Activated CD8-positive, alpha-beta T cell treated with anti-CD3 and anti-CD28 coated beads, Interleukin-2, amount 10 ng/mL, durations not matched to agents 7 days and 5 days (primary cell): ENCODE measurements at regions not wholly inside any gene's neighbourhood (a gene's known extent, or its start where the extent isn't known, plus 50 kb on each side); places are given as distances from the start of the nearest gene placed in this dataset.

Experiments used
- ATAC-seq: fragments of 150-1000 bp; cut with Tn5 transposase; one replicate; pipeline ENCODE4 v1.10.0; 2021; ENCODE audit warnings: moderate library complexity
- CTCF ChIA-PET: fragments of 350-600 bp; sonication (Branson Sonifier 250); formaldehyde crosslinking; loops from one replicate; lab custom pipeline; 2021; ENCODE audit warnings: antibody characterized with exemption; lab: Charles Lee
- POLR2A ChIA-PET: fragments of 350-600 bp; sonication (Branson Sonifier 250); formaldehyde crosslinking; loops from one replicate; lab custom pipeline; 2021; ENCODE audit warnings: antibody characterized with exemption; lab: Charles Lee
- DNase-seq: peaks from one replicate; pipeline ENCODE4 v3.0.0-alpha.2; 2020
- H3K27ac Mint-ChIP-seq: one replicate; pipeline ENCODE4 v1.8.0; 2021; ENCODE audit warnings: mild to moderate bottlenecking, mixed read lengths
- H3K27me3 Mint-ChIP-seq: one replicate; pipeline ENCODE4 v1.8.0; 2021; ENCODE audit warnings: low read depth, mixed read lengths
- H3K36me3 Mint-ChIP-seq: one replicate; pipeline ENCODE4 v1.8.0; 2021; ENCODE audit warnings: low read depth, mixed read lengths
- H3K4me1 Mint-ChIP-seq: one replicate; pipeline ENCODE4 v1.8.0; 2021; ENCODE audit warnings: low read depth, mixed read lengths
- H3K4me3 Mint-ChIP-seq: one replicate; pipeline ENCODE4 v1.8.0; 2021; ENCODE audit warnings: mild to moderate bottlenecking, mixed read lengths
- H3K9me3 Mint-ChIP-seq: one replicate; pipeline ENCODE4 v1.8.0; 2022; ENCODE audit warnings: mixed read lengths; ENCODE audit not compliant: insufficient read depth

GRCh38 chr4:159881158-159881557 lies 778.3 kb downstream of the RAPGEF2 start:
- no peak overlapping the region for H3K4me3 Mint-ChIP-seq
- DNase-seq (no peak), ATAC-seq (no peak)
- no peaks in the 10 kb centered on the region for H3K9me3 Mint-ChIP-seq
- no peak overlapping the region for H3K27ac Mint-ChIP-seq
- H3K36me3 Mint-ChIP-seq: no peaks in the 10 kb centered on the region
- H3K27me3 Mint-ChIP-seq: no peaks in the 10 kb centered on the region
- CTCF ChIA-PET: no interaction called here
- POLR2A ChIA-PET: no interaction called here
- H3K4me1 Mint-ChIP-seq: no peaks in the 10 kb centered on the region

GRCh38 chr4:159884989-159885388 lies 782.1 kb downstream of the RAPGEF2 start:
- Mint-ChIP-seq H3K9me3 (no peaks in the 10 kb centered on the region), H3K4me1 (no peaks in the 10 kb centered on the region), H3K4me3 (no peak overlapping the region), H3K27ac (no peak overlapping the region), H3K36me3 (no peaks in the 10 kb centered on the region), H3K27me3 (no peaks in the 10 kb centered on the region)
- ATAC-seq: no peak
- no peak for DNase-seq
- POLR2A ChIA-PET: no interaction called here
- CTCF ChIA-PET: no interaction called here

- Mint-ChIP-seq H3K27me3 (no peaks in the 10 kb centered on the region), H3K36me3 (no peaks in the 10 kb centered on the region), H3K4me1 (no peaks in the 10 kb centered on the region), H3K9me3 (peaks cover 3% of the 10 kb centered on the region), H3K4me3 (no peak overlapping the region), H3K27ac (no peak overlapping the region)
- no peak for DNase-seq
- ChIA-PET CTCF (no interaction called here), POLR2A (no interaction called here)
- ATAC-seq: no peak
Measured at GRCh38 chr4:159899596-159899995, 796.7 kb downstream of the RAPGEF2 start.

GRCh38 chr4:159900562-159900961 lies 797.7 kb downstream of the RAPGEF2 start:
- Mint-ChIP-seq H3K9me3 (peaks cover 3% of the 10 kb centered on the region), H3K36me3 (no peaks in the 10 kb centered on the region), H3K27me3 (no peaks in the 10 kb centered on the region), H3K27ac (no peak overlapping the region), H3K4me3 (no peak overlapping the region), H3K4me1 (no peaks in the 10 kb centered on the region)
- ChIA-PET CTCF (interaction anchor here (1.0 kb wide), 1 partner anchor 22 kb away, joined by 3 read pairs; no protein-coding TSS in a partner anchor), POLR2A (no interaction called here)
- DNase-seq: no peak
- ATAC-seq: no peak

- CTCF ChIA-PET: no interaction called here
Measured at GRCh38 chr4:159902648-159903047, 799.8 kb downstream of the RAPGEF2 start.

GRCh38 chr4:159904906-159905305 lies 802.0 kb downstream of the RAPGEF2 start:
- ATAC-seq: no peak
- ChIA-PET POLR2A (no interaction called here), CTCF (no interaction called here)
- Mint-ChIP-seq H3K27ac (no peak overlapping the region), H3K4me3 (no peak overlapping the region), H3K9me3 (peaks cover 3% of the 10 kb centered on the region), H3K36me3 (no peaks in the 10 kb centered on the region), H3K27me3 (no peaks in the 10 kb centered on the region), H3K4me1 (no peaks in the 10 kb centered on the region)
- no peak for DNase-seq

More at GRCh38 chr4:159902648-159903047, 799.8 kb downstream of the RAPGEF2 start:
- Mint-ChIP-seq H3K4me1 (no peaks in the 10 kb centered on the region), H3K36me3 (no peaks in the 10 kb centered on the region), H3K27me3 (no peaks in the 10 kb centered on the region), H3K27ac (no peak overlapping the region), H3K9me3 (peaks cover 3% of the 10 kb centered on the region), H3K4me3 (no peak overlapping the region)
- POLR2A ChIA-PET: no interaction called here
- ATAC-seq: no peak
- DNase-seq: no peak

GRCh38 chr4:159906051-159906450 lies 803.2 kb downstream of the RAPGEF2 start:
- DNase-seq (no peak), ATAC-seq (no peak)
- no peaks in the 10 kb centered on the region for H3K36me3 Mint-ChIP-seq
- no peak overlapping the region for H3K4me3 Mint-ChIP-seq
- H3K9me3 Mint-ChIP-seq: peaks cover 3% of the 10 kb centered on the region
- ChIA-PET POLR2A (no interaction called here), CTCF (no interaction called here)
- H3K27me3 Mint-ChIP-seq: no peaks in the 10 kb centered on the region
- no peak overlapping the region for H3K27ac Mint-ChIP-seq
- no peaks in the 10 kb centered on the region for H3K4me1 Mint-ChIP-seq

- Mint-ChIP-seq H3K4me1 (no peaks in the 10 kb centered on the region), H3K36me3 (no peaks in the 10 kb centered on the region), H3K27ac (no peak overlapping the region), H3K4me3 (no peak overlapping the region), H3K27me3 (no peaks in the 10 kb centered on the region), H3K9me3 (peaks cover 3% of the 10 kb centered on the region)
- ChIA-PET CTCF (no interaction called here), POLR2A (no interaction called here)
- no peak for DNase-seq
- no peak for ATAC-seq
Measured at GRCh38 chr4:159906517-159906916, 803.6 kb downstream of the RAPGEF2 start.

GRCh38 chr4:159910721-159911120 lies 807.8 kb downstream of the RAPGEF2 start:
- CTCF ChIA-PET: no interaction called here
- no peaks in the 10 kb centered on the region for H3K36me3 Mint-ChIP-seq
- POLR2A ChIA-PET: no interaction called here
- H3K27ac Mint-ChIP-seq: no peak overlapping the region
- ATAC-seq (no peak), DNase-seq (no peak)
- no peaks in the 10 kb centered on the region for H3K4me1 Mint-ChIP-seq
- no peaks in the 10 kb centered on the region for H3K27me3 Mint-ChIP-seq
- H3K4me3 Mint-ChIP-seq: no peak overlapping the region
- no peaks in the 10 kb centered on the region for H3K9me3 Mint-ChIP-seq

GRCh38 chr4:159922119-159922518 lies 819.2 kb downstream of the RAPGEF2 start:
- H3K27ac Mint-ChIP-seq: no peak overlapping the region
- ATAC-seq (no peak), DNase-seq (no peak)
- H3K4me1 Mint-ChIP-seq: no peaks in the 10 kb centered on the region
- no peaks in the 10 kb centered on the region for H3K36me3 Mint-ChIP-seq
- no peaks in the 10 kb centered on the region for H3K27me3 Mint-ChIP-seq
- CTCF ChIA-PET: interaction anchor here (1.2 kb wide), 1 partner anchor 21 kb away, joined by 3 read pairs; no protein-coding TSS in a partner anchor
- no peak overlapping the region for H3K4me3 Mint-ChIP-seq
- H3K9me3 Mint-ChIP-seq: peaks cover 12% of the 10 kb centered on the region
- POLR2A ChIA-PET: no interaction called here

- H3K27me3 Mint-ChIP-seq: no peaks in the 10 kb centered on the region
- ATAC-seq (no peak), DNase-seq (no peak)
- no peaks in the 10 kb centered on the region for H3K4me1 Mint-ChIP-seq
- H3K4me3 Mint-ChIP-seq: no peak overlapping the region
- CTCF ChIA-PET: no interaction called here
- no peak overlapping the region for H3K27ac Mint-ChIP-seq
- peaks cover 12% of the 10 kb centered on the region for H3K9me3 Mint-ChIP-seq
- H3K36me3 Mint-ChIP-seq: no peaks in the 10 kb centered on the region
- POLR2A ChIA-PET: no interaction called here
Measured at GRCh38 chr4:159925770-159926169, 822.9 kb downstream of the RAPGEF2 start.

- no peaks in the 10 kb centered on the region for H3K27me3 Mint-ChIP-seq
- no peak overlapping the region for H3K27ac Mint-ChIP-seq
- DNase-seq (no peak), ATAC-seq (no peak)
- ChIA-PET CTCF (no interaction called here), POLR2A (no interaction called here)
- no peak overlapping the region for H3K4me3 Mint-ChIP-seq
- H3K4me1 Mint-ChIP-seq: no peaks in the 10 kb centered on the region
- no peaks in the 10 kb centered on the region for H3K36me3 Mint-ChIP-seq
- H3K9me3 Mint-ChIP-seq: peaks cover 12% of the 10 kb centered on the region
Measured at GRCh38 chr4:159926871-159927270, 824.0 kb downstream of the RAPGEF2 start.

- Mint-ChIP-seq H3K36me3 (no peaks in the 10 kb centered on the region), H3K4me1 (no peaks in the 10 kb centered on the region), H3K27me3 (no peaks in the 10 kb centered on the region), H3K4me3 (no peak overlapping the region), H3K27ac (no peak overlapping the region), H3K9me3 (peaks cover 15% of the 10 kb centered on the region)
- ChIA-PET CTCF (no interaction called here), POLR2A (no interaction called here)
- DNase-seq: no peak
- ATAC-seq: no peak
Measured at GRCh38 chr4:159927781-159928180, 824.9 kb downstream of the RAPGEF2 start.
